Endothelial cell of umbilical vein (primary cell): ENCODE measurements at regions not wholly inside any gene's neighbourhood (a gene's known extent, or its start where the extent isn't known, plus 50 kb on each side); places are given as distances from the start of the nearest gene placed in this dataset.

Experiments
- EZH2 ChIP-seq: IDR thresholded peaks from 2 replicates; pipeline ENCODE4 v1.6.1; 2012; ENCODE audit warnings: borderline replicate concordance, low read depth, mild to moderate bottlenecking, moderate library complexity, low read length, inconsistent platforms; ENCODE audit not compliant: severe bottlenecking
- FOS ChIP-seq: IDR thresholded peaks from 2 replicates; pipeline ENCODE4 v1.6.1; 2011; ENCODE audit warnings: mild to moderate bottlenecking, low read length, moderate library complexity, borderline replicate concordance; ENCODE audit not compliant: insufficient read depth
- GATA2 ChIP-seq: IDR thresholded peaks from 2 replicates; pipeline ENCODE4 v1.7.0; 2011; ENCODE audit warnings: low read depth, mild to moderate bottlenecking, moderate library complexity, mixed read lengths, low read length; ENCODE audit not compliant: insufficient read length, insufficient read depth
- MYC ChIP-seq: IDR thresholded peaks from one replicate; pipeline ENCODE4 v1.6.1; 2011; ENCODE audit warnings: mild to moderate bottlenecking, low read depth, low read length
- POLR2A ChIP-seq: IDR thresholded peaks from 2 replicates; pipeline ENCODE4 v1.6.1; 2012; ENCODE audit warnings: low read depth, mild to moderate bottlenecking, control low read depth, low read length
- POLR2AphosphoS5 ChIP-seq: IDR thresholded peaks from 2 replicates; pipeline ENCODE4 v1.6.1; 2012; ENCODE audit warnings: low read depth, mild to moderate bottlenecking, control low read depth, low read length, moderate library complexity; ENCODE audit not compliant: insufficient read depth
- TF ChIP-seq, protein P1 (sequence below), 2 donors: IDR thresholded peaks; 1 replicate in 1 of 2; 2 replicates in 1 of 2; pipeline ENCODE4 v1.5.1; 2011; ENCODE audit warnings: low read length in 2 of 2, mild to moderate bottlenecking in 2 of 2, moderate library complexity in 2 of 2, control low read depth in 1 of 2, inconsistent platforms in 1 of 2, low read depth in 1 of 2; ENCODE audit not compliant: insufficient read depth in 1 of 2; ENCODE audit errors: extremely low read depth in 1 of 2
- TF ChIP-seq, protein P2 (sequence below): IDR thresholded peaks from 2 replicates; pipeline ENCODE4 v1.6.1; 2011; ENCODE audit not compliant: insufficient read depth, insufficient read length

DNA sequence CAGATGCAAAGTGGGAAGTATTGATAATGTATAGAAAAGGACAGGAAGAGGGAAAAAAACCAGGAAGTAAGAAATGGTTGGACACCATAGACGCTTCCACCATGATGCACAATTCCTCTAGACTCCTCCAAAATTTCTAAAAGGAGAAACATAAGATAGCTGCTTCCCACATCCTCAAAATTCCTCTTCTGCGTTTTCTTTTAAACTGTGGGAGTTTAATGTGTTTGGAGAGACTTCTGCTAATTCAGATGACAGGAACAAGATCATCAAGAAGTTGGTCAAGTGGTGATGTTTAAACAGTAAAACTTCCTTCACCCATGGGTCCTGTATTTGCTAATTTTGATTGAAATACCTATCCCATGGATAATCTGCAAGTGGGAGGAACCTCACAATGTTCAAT, 130.2 kb downstream of the IRS2 start:
- TF ChIP-seq, protein P1, sequence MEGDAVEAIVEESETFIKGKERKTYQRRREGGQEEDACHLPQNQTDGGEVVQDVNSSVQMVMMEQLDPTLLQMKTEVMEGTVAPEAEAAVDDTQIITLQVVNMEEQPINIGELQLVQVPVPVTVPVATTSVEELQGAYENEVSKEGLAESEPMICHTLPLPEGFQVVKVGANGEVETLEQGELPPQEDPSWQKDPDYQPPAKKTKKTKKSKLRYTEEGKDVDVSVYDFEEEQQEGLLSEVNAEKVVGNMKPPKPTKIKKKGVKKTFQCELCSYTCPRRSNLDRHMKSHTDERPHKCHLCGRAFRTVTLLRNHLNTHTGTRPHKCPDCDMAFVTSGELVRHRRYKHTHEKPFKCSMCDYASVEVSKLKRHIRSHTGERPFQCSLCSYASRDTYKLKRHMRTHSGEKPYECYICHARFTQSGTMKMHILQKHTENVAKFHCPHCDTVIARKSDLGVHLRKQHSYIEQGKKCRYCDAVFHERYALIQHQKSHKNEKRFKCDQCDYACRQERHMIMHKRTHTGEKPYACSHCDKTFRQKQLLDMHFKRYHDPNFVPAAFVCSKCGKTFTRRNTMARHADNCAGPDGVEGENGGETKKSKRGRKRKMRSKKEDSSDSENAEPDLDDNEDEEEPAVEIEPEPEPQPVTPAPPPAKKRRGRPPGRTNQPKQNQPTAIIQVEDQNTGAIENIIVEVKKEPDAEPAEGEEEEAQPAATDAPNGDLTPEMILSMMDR (IDR thresholded peaks at IDR 0.05; ENCODE audit: extremely low read depth in 1 of 2, insufficient read depth in 1 of 2, low read depth in 1 of 2, low read length in 2 of 2) = no peak
- TF ChIP-seq FOS (no peak), POLR2A (no peak), GATA2 (no peak), POLR2AphosphoS5 (no peak), EZH2 (no peak), MYC (no peak)
- TF ChIP-seq, protein P2, sequence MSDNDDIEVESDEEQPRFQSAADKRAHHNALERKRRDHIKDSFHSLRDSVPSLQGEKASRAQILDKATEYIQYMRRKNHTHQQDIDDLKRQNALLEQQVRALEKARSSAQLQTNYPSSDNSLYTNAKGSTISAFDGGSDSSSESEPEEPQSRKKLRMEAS = no peak
